HCT116 (cell line): ENCODE measurements at regions not wholly inside any gene's neighbourhood (a gene's known extent, or its start where the extent isn't known, plus 50 kb on each side); places are given as distances from the start of the nearest gene placed in this dataset.

Experiments used
- ATAC-seq: fragments of 200-7000 bp; cut with Tn5 transposase; 2 replicates; pipeline ENCODE4 v1.9.1; 2020; ENCODE audit warnings: mild to moderate bottlenecking, moderate library complexity
- BruUV-seq: library from RNA; stranded (reverse); fragments of 400-500 nt; replicated peaks from 2 replicates; lab custom pipeline; 2021; lab: Mats Ljungman, UMichigan
- CTCF ChIA-PET: fragments of 300-600 bp; sonication (Branson Sonifier 250); formaldehyde crosslinking; loops from one replicate; lab custom pipeline; 2021; ENCODE audit warnings: antibody characterized with exemption; lab: Charles Lee
- POLR2A ChIA-PET: fragments of 300-600, 350-600 bp; sonication (Branson Sonifier 250); formaldehyde crosslinking; loops from one replicate; lab custom pipeline; 2021; ENCODE audit warnings: antibody characterized with exemption; lab: Charles Lee
- RAD21 ChIA-PET, 2 experiments: fragments of 300-600 bp; sonication (Branson Sonifier 250); formaldehyde crosslinking; loops; one replicate each; lab custom pipeline; 2023; ENCODE audit warnings: low total read pairs in 2 of 2; ENCODE audit not compliant: uncharacterized antibody in 2 of 2, unreplicated experiment in 2 of 2, low non-redundant PET in 1 of 2; lab: Charles Lee
- DNase-seq: peaks from one replicate; pipeline ENCODE4 v3.0.0-alpha.2; 2010; ENCODE audit warnings: low read depth, low spot score
- H2AFZ ChIP-seq: fragments of 200-600 bp; shearing (Covaris generic), sonication (generic); 2 replicates; pipeline ENCODE4 v1.6.1; 2017; ENCODE audit warnings: low read depth, mixed run types, mixed read lengths, antibody characterized with exemption, low read length; ENCODE audit not compliant: poor library complexity, severe bottlenecking
- H3K27ac ChIP-seq: 2 replicates; pipeline ENCODE4 v1.5.1; 2012; ENCODE audit warnings: low read depth, low read length
- H3K27me3 ChIP-seq: fragments of 200-600 bp; sonication (generic); 2 replicates; pipeline ENCODE4 v1.6.1; 2016; ENCODE audit warnings: mixed run types, low read length, mixed read lengths; ENCODE audit not compliant: insufficient read depth
- H3K36me3 ChIP-seq, 2 experiments: fragments of 200-500 bp in 1 of 2; fragments of 200-600 bp in 1 of 2; sonication (Bioruptor generic) in 1 of 2; sonication (generic) in 1 of 2; 2 replicates each; pipeline versions ENCODE4 v1.5.1 to v1.6.1; 2014 to 2016; ENCODE audit warnings: low read length in 2 of 2, inconsistent platforms in 1 of 2, mixed read lengths in 1 of 2, mixed run types in 1 of 2; ENCODE audit not compliant: insufficient read depth in 2 of 2, control insufficient read depth in 1 of 2
- H3K4me1 ChIP-seq, 2 experiments: fragments of 200-600 bp in 1 of 2; sonication (generic) in 1 of 2; 2 replicates each; pipeline versions ENCODE4 v1.5.1 to v1.6.1; 2012 to 2017; ENCODE audit warnings: low read length in 2 of 2, inconsistent platforms in 1 of 2, mild to moderate bottlenecking in 1 of 2, mixed read lengths in 1 of 2, mixed run types in 1 of 2, moderate library complexity in 1 of 2; ENCODE audit not compliant: insufficient read depth in 2 of 2, control insufficient read depth in 1 of 2
- H3K4me2 ChIP-seq: fragments of 200-600 bp; sonication (generic); 2 replicates; pipeline ENCODE4 v1.6.1; 2017; ENCODE audit warnings: mixed run types, low read length, mixed read lengths
- H3K4me3 ChIP-seq, 2 experiments: fragments of 200-600 bp in 1 of 2; sonication (generic) in 1 of 2; replicated peaks in 1 of 2; 2 replicates each; pipeline ENCODE4 v1.5.1; 2011 to 2016; ENCODE audit warnings: low read length in 2 of 2, control low read depth in 1 of 2, low read depth in 1 of 2, mild to moderate bottlenecking in 1 of 2, mixed read lengths in 1 of 2, mixed run types in 1 of 2
- H3K79me2 ChIP-seq: fragments of 200-600 bp; sonication (generic); 2 replicates; pipeline ENCODE4 v1.6.1; 2017; ENCODE audit warnings: mild to moderate bottlenecking, mixed run types, low read length, moderate library complexity, mixed read lengths; ENCODE audit not compliant: insufficient read depth
- H3K9ac ChIP-seq: fragments of 200-600 bp; sonication (generic); 2 replicates; pipeline ENCODE4 v1.6.1; 2016; ENCODE audit warnings: low read length, mixed read lengths
- H3K9me2 ChIP-seq: fragments of 200-600 bp; sonication (generic), shearing (Covaris generic); 2 replicates; pipeline ENCODE4 v1.6.1; 2017; ENCODE audit warnings: mixed run types, mild to moderate bottlenecking, moderate library complexity; ENCODE audit not compliant: insufficient read depth
- H3K9me3 ChIP-seq, 2 experiments: fragments of 200-500 bp in 1 of 2; fragments of 200-600 bp in 1 of 2; sonication (Bioruptor generic) in 1 of 2; sonication (generic) in 1 of 2; 2 replicates each; pipeline ENCODE4 v1.6.1; 2014 to 2017; ENCODE audit warnings: low read length in 2 of 2, mixed read lengths in 2 of 2, inconsistent platforms in 1 of 2, low read depth in 1 of 2, mild to moderate bottlenecking in 1 of 2, mixed run types in 1 of 2, moderate library complexity in 1 of 2; ENCODE audit not compliant: control insufficient read depth in 1 of 2, insufficient read depth in 1 of 2
- H4K20me1 ChIP-seq: fragments of 200-600 bp; sonication (generic), shearing (Covaris generic); 2 replicates; pipeline ENCODE4 v1.6.1; 2017; ENCODE audit warnings: mixed run types, mild to moderate bottlenecking, moderate library complexity; ENCODE audit not compliant: insufficient read depth
- EZH2 ChIP-seq: fragments of 200-600 bp; sonication (generic); IDR thresholded peaks from 2 replicates; pipeline ENCODE4 v1.6.1; 2017; ENCODE audit warnings: antibody characterized with exemption, mixed run types
- EZH2phosphoT487 ChIP-seq: fragments of 200-600 bp; IDR thresholded peaks from 2 replicates; pipeline ENCODE4 v1.6.1; 2018; ENCODE audit warnings: antibody characterized with exemption, borderline replicate concordance
- FOSL1 ChIP-seq: IDR thresholded peaks from 2 replicates; pipeline ENCODE4 v1.6.1; 2012; ENCODE audit warnings: low read depth
- POLR2A ChIP-seq: IDR thresholded peaks from 2 replicates; pipeline ENCODE4 v1.7.0; 2011; ENCODE audit warnings: borderline replicate concordance; ENCODE audit not compliant: insufficient read depth, insufficient read length; ENCODE audit errors: extremely low read depth
- REST ChIP-seq: IDR thresholded peaks from 2 replicates; pipeline ENCODE4 v1.6.1; 2012; ENCODE audit warnings: low read depth
- SRF ChIP-seq: IDR thresholded peaks from 2 replicates; pipeline ENCODE4 v1.6.1; 2012; ENCODE audit warnings: low read depth
- TCF7L2 ChIP-seq: IDR thresholded peaks from 2 replicates; pipeline ENCODE4 v1.7.0; 2011; ENCODE audit warnings: borderline replicate concordance, inconsistent platforms; ENCODE audit not compliant: insufficient read depth, insufficient read length; ENCODE audit errors: extremely low read depth
- ZNF274 ChIP-seq: fragments of 200-500 bp; sonication (Bioruptor generic); IDR thresholded peaks from 2 replicates; pipeline ENCODE4 v1.6.1; 2014; ENCODE audit warnings: mild to moderate bottlenecking, low read depth, low read length, inconsistent platforms
- intact Hi-C: fragments of 100-400 bp; cut with micrococcal nuclease; formaldehyde crosslinking; loops from 2 replicates; pipeline ENCODE4 v1.10.0; 2022
- TF ChIP-seq, protein P1 (sequence below): IDR thresholded peaks from 2 replicates; pipeline ENCODE4 v1.6.1; 2012
- TF ChIP-seq, protein P2 (sequence below), 3 experiments: fragments of 200-600 bp in 1 of 3; sonication (generic) in 1 of 3; IDR thresholded peaks in 2 of 3; conservative IDR thresholded peaks in 1 of 3; 2 replicates each; pipeline ENCODE4 v1.5.1; 2012 to 2017; ENCODE audit warnings: low read depth in 2 of 3, low read length in 2 of 3, antibody characterized with exemption in 1 of 3, borderline replicate concordance in 1 of 3, control low read depth in 1 of 3, mild to moderate bottlenecking in 1 of 3, mixed read lengths in 1 of 3, mixed run types in 1 of 3, moderate library complexity in 1 of 3; ENCODE audit not compliant: insufficient read depth in 1 of 3

- H3K9me2 ChIP-seq = no peaks in the 10 kb centered on the region
- no peak overlapping the region for H3K4me3 ChIP-seq
- no peak overlapping the region for H3K4me2 ChIP-seq
- H3K79me2 ChIP-seq = no peaks in the 10 kb centered on the region
- TF ChIP-seq POLR2A (no peak), EZH2 (no peak), FOSL1 (no peak), SRF (no peak), REST (no peak), EZH2phosphoT487 (no peak), ZNF274 (no peak), TCF7L2 (no peak)
- TF ChIP-seq, protein P1, sequence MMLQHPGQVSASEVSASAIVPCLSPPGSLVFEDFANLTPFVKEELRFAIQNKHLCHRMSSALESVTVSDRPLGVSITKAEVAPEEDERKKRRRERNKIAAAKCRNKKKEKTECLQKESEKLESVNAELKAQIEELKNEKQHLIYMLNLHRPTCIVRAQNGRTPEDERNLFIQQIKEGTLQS = no peak
- TF ChIP-seq, protein P2, sequence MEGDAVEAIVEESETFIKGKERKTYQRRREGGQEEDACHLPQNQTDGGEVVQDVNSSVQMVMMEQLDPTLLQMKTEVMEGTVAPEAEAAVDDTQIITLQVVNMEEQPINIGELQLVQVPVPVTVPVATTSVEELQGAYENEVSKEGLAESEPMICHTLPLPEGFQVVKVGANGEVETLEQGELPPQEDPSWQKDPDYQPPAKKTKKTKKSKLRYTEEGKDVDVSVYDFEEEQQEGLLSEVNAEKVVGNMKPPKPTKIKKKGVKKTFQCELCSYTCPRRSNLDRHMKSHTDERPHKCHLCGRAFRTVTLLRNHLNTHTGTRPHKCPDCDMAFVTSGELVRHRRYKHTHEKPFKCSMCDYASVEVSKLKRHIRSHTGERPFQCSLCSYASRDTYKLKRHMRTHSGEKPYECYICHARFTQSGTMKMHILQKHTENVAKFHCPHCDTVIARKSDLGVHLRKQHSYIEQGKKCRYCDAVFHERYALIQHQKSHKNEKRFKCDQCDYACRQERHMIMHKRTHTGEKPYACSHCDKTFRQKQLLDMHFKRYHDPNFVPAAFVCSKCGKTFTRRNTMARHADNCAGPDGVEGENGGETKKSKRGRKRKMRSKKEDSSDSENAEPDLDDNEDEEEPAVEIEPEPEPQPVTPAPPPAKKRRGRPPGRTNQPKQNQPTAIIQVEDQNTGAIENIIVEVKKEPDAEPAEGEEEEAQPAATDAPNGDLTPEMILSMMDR (IDR thresholded peaks at IDR 0.05 in 2 of 3, conservative IDR thresholded peaks at IDR 0.05 in 1 of 3; ENCODE audit: borderline replicate concordance in 1 of 3, insufficient read depth in 1 of 3, low read depth in 2 of 3, low read length in 2 of 3) = no peak
- TF ChIP-seq, all 23 proteins: peak for 0
- no peaks in the 10 kb centered on the region for H3K36me3 ChIP-seq
- intact Hi-C loops = no loop called here
- H3K27ac ChIP-seq = no peak overlapping the region
- ATAC-seq = no peak
- H3K4me1 ChIP-seq = no peaks in the 10 kb centered on the region
- DNase-seq = no peak
- no TSS peak for BruUV-seq
- H3K27me3 ChIP-seq = no peaks in the 10 kb centered on the region
- RAD21 ChIA-PET = no interaction called here
- H3K9me3 ChIP-seq = no peaks in the 10 kb centered on the region
- no peak overlapping the region for H3K9ac ChIP-seq
- no peak overlapping the region for H2AFZ ChIP-seq
- CTCF ChIA-PET = no interaction called here
- POLR2A ChIA-PET = no interaction called here
- H4K20me1 ChIP-seq = no peaks in the 10 kb centered on the region
Observed at GRCh38 chr6:141364694-141365093, 768.0 kb upstream of the GJE1 start.
